ENCODE measurements at regions not wholly inside any gene's neighbourhood (a gene's known extent, or its start where the extent isn't known, plus 50 kb on each side); places are given as distances from the start of the nearest gene placed in this dataset.

DNA sequence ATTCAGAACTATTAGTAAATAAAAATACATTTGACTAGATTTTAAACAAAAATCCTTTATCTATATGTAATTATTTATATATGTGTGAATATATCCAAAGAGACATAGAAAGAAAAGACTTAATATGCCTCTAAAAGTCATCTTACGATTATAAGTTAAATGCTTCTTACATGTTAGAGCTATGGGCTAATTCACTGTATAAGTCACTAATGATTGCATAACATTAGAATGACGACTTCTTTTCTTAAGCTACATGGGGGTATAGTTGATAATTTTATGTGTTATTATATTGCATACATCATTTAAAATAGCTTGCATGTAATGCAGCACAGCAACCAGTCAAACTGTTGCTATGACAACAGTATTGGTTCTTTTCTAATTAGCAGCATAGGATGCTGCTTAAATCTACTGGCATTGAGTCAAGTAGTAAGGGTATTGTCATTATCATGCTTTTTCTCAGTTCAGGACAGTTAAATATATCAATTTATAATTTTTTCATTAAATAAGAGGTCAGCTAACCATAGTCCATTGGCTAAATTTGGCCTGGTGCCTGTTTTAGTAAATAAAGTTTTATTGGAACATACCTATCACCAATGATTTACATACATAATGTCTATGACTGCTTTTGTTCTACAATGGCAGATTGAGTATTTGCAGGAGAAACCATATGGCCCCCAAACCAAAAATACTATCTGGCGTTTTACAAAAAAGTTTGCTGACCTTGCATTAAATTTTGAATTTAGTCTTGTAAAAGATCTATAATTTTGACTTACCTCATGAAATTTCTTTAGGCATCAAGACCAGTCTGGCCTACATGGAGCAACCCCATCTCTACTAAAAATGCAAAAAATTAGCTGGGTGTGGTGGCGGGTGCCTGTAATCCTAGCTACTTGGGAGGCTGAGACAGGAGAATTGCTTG is 207.7 kb upstream of the ZSWIM2 start:
- no peak for DNase-seq (ENCODE audit: low read depth)
- TF ChIP-seq, protein P1, sequence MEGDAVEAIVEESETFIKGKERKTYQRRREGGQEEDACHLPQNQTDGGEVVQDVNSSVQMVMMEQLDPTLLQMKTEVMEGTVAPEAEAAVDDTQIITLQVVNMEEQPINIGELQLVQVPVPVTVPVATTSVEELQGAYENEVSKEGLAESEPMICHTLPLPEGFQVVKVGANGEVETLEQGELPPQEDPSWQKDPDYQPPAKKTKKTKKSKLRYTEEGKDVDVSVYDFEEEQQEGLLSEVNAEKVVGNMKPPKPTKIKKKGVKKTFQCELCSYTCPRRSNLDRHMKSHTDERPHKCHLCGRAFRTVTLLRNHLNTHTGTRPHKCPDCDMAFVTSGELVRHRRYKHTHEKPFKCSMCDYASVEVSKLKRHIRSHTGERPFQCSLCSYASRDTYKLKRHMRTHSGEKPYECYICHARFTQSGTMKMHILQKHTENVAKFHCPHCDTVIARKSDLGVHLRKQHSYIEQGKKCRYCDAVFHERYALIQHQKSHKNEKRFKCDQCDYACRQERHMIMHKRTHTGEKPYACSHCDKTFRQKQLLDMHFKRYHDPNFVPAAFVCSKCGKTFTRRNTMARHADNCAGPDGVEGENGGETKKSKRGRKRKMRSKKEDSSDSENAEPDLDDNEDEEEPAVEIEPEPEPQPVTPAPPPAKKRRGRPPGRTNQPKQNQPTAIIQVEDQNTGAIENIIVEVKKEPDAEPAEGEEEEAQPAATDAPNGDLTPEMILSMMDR (IDR thresholded peaks at IDR 0.05; ENCODE audit: insufficient read depth, low read length, poor library complexity, severe bottlenecking): no peak
- Histone ChIP-seq H3K27me3 (ENCODE audit: control insufficient read depth, insufficient read depth, low read length) (no peaks in the 10 kb centered on the region), H3K36me3 (ENCODE audit: control insufficient read depth, insufficient read depth, low read length) (no peaks in the 10 kb centered on the region), H3K4me3 (ENCODE audit: low read depth, low read length) (no peak overlapping the region)

DNA sequence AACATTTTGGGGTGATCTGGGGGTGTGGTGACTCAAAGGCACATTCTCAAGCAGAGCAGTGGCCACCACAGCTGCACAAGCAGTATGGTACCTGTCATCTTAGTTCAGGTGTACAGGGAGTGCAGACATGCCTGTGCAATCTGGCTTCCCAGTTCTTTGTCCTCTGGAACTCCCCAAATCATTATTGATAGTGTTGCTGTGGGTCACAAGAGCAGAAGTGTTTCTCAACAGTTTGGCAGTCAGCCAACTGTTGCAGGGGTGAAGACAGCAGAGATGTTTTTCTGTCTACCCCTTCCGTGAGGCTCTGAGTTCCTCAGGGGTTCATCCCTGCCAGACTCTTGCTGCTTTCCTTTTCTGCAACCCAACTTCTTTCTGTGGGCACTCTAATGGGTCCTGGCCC is 206.5 kb upstream of the ZSWIM2 start:
- TF ChIP-seq, protein P1 (IDR thresholded peaks at IDR 0.05; ENCODE audit: insufficient read depth, low read length, poor library complexity, severe bottlenecking): no peak
- no peaks in the 10 kb centered on the region for H3K27me3 ChIP-seq (ENCODE audit: control insufficient read depth, insufficient read depth, low read length)
- no peak overlapping the region for H3K4me3 ChIP-seq (ENCODE audit: low read depth, low read length)
- H3K36me3 ChIP-seq (ENCODE audit: control insufficient read depth, insufficient read depth, low read length): no peaks in the 10 kb centered on the region
- no peak for DNase-seq (ENCODE audit: low read depth)

DNA sequence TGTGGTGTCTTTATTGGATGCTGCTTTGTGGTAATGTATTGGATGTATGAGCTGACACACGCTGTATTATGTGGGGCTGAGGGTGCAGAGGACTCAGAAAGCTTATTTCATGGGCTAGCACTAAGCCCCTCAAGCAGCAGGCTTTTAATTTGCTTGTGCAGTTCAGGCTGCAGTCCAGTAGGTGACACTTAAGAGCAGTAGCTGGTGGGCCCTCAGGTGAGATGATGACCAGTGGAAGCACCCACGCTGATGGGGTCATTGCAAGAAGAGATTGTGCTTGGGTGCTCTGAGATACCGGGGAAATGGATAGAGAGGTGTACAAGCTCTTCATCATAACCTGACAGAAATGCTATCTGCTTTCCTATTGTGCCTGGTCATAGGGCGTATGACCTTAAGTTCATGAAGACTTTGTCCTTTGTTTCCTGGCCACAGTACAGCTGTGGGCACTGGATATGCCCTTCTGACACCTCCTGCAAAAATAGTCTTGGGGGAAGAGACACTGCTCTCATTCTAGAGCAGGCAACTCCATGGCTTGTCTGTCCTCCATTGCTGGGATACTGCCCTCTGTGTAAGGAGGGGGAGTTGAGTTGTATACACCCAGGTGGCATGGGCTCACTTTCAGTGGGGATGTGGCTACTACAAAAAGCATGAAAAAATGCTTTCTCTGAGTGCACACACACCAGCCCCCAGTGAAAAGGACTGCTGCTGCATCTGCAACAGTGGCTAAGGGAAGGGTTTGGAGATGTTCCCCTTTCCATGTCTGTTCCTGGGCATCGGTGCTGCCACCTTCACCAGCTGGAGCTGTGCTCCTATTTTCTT is 205.7 kb upstream of the ZSWIM2 start:
- no peak for DNase-seq (ENCODE audit: low read depth)
- H3K27me3 ChIP-seq (ENCODE audit: control insufficient read depth, insufficient read depth, low read length): no peaks in the 10 kb centered on the region
- TF ChIP-seq, protein P1 (IDR thresholded peaks at IDR 0.05; ENCODE audit: insufficient read depth, low read length, poor library complexity, severe bottlenecking): no peak
- H3K36me3 ChIP-seq (ENCODE audit: control insufficient read depth, insufficient read depth, low read length): no peaks in the 10 kb centered on the region
- H3K4me3 ChIP-seq (ENCODE audit: low read depth, low read length): no peak overlapping the region

DNA sequence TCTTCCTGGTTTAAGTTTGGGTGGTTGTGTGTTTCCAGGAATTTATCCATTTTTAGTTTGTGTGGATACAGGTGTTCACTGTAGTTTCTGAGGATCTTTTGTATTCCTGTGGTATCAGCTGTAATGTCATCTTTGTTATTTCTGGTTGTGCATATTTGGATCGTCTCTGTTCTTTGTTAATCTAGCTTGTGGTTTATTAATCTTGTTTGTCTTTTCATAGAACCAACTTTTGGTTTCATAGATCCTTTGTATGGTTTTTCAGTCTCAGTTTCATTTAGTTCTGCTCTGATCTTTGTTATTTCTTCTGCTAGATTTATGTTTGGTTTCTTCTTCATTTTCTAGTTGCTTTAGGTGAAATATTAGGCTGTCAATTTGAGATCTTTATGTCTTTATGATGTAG is 202.4 kb upstream of the ZSWIM2 start:
- DNase-seq (ENCODE audit: low read depth): no peak
- Histone ChIP-seq H3K36me3 (ENCODE audit: control insufficient read depth, insufficient read depth, low read length) (no peaks in the 10 kb centered on the region), H3K27me3 (ENCODE audit: control insufficient read depth, insufficient read depth, low read length) (no peaks in the 10 kb centered on the region), H3K4me3 (ENCODE audit: low read depth, low read length) (no peak overlapping the region)
- TF ChIP-seq, protein P1 (IDR thresholded peaks at IDR 0.05; ENCODE audit: insufficient read depth, low read length, poor library complexity, severe bottlenecking): no peak

DNA sequence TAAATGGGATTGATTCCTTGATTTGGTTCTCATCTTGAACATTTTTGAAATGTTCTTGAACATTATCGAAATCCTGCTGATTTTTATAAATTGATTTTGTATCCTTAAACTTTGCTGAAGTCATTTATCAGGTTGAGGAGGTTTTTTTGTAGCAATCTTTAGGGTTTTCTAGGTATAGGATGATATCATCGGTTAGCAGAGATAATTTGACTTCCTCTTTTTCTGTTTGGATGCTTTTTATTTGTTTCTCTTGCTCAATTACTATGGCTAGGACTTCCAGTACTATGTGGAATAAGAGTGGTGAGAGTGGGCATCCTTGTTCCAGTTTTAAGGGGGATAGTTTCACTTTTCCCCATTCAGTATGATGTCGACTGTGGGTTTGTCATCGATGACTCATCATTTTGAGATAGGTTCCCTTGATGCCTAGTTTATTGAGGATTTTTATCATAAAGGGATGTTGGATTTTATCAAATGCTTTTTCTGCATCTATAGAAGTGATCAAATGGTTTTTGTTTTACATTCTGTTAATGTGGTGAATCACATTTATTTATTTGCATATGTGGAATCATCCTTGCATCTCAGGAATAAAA is 201.5 kb upstream of the ZSWIM2 start:
- no peak for DNase-seq (ENCODE audit: low read depth)
- H3K36me3 ChIP-seq (ENCODE audit: control insufficient read depth, insufficient read depth, low read length): no peaks in the 10 kb centered on the region

More for the DNA sequence above, 201.5 kb upstream of the ZSWIM2 start:
- no peak overlapping the region for H3K4me3 ChIP-seq (ENCODE audit: low read depth, low read length)
- no peaks in the 10 kb centered on the region for H3K27me3 ChIP-seq (ENCODE audit: control insufficient read depth, insufficient read depth, low read length)
- TF ChIP-seq, protein P1 (IDR thresholded peaks at IDR 0.05; ENCODE audit: insufficient read depth, low read length, poor library complexity, severe bottlenecking): no peak
